GM13977 (cell line): ENCODE measurements at regions not wholly inside any gene's neighbourhood (a gene's known extent, or its start where the extent isn't known, plus 50 kb on each side); places are given as distances from the start of the nearest gene placed in this dataset.

Source experiments
- DNase-seq: peaks from one replicate; pipeline ENCODE4 v3.0.0; 2012; ENCODE audit warnings: low spot score
- CTCF ChIP-seq: IDR thresholded peaks from 2 replicates; pipeline ENCODE4 v1.5.1; 2012; ENCODE audit warnings: mild to moderate bottlenecking, control low read depth; ENCODE audit not compliant: insufficient read depth; ENCODE audit errors: extremely low read depth, missing control alignments
- in situ Hi-C: fragments of 300-500 bp; cut with MboI; formaldehyde crosslinking; loops from one replicate; pipeline ENCODE4 v1.12.0; 2022; ENCODE audit warnings: low sequenced_read_pairs, low pct_unique_long_range_greater_than_20kb, mixed read lengths, inconsistent platforms; ENCODE audit not compliant: unreplicated experiment

- no peak for TF ChIP-seq CTCF
- no peak for DNase-seq
- in situ Hi-C loops = no loop called here
Measured at GRCh38 chr10:111373696-111374095, 296.9 kb downstream of the ADRA2A start.

GRCh38 chr10:111379534-111380187 is 302.8 kb downstream of the ADRA2A start:
- in situ Hi-C loops = no loop called here
- TF ChIP-seq CTCF = no peak
- DNase-seq = no peak

GRCh38 chr10:111384556-111384955 is 307.7 kb downstream of the ADRA2A start:
- no peak for DNase-seq
- no peak for TF ChIP-seq CTCF
- in situ Hi-C loops = no loop called here

GRCh38 chr10:111390813-111391563 is 314.2 kb downstream of the ADRA2A start:
- in situ Hi-C loops = no loop called here
- no peak for DNase-seq
- no peak for TF ChIP-seq CTCF

- no peak for TF ChIP-seq CTCF
- in situ Hi-C loops = no loop called here
- DNase-seq = no peak
Measured at GRCh38 chr10:111392159-111392558, 315.3 kb downstream of the ADRA2A start.

- no peak for TF ChIP-seq CTCF
- DNase-seq = no peak
- in situ Hi-C loops = no loop called here
Measured at GRCh38 chr10:111392910-111393309, 316.1 kb downstream of the ADRA2A start.

- no peak for DNase-seq
- in situ Hi-C loops = no loop called here
- TF ChIP-seq CTCF = no peak
Measured at GRCh38 chr10:111410740-111411139, 333.9 kb downstream of the ADRA2A start.
